OCI-LY3 (cell line): ENCODE measurements at regions not wholly inside any gene's neighbourhood (a gene's known extent, or its start where the extent isn't known, plus 50 kb on each side); places are given as distances from the start of the nearest gene placed in this dataset.

Experiments used
- H2AFZ ChIP-seq: fragments of 200-600, 300-600 bp; shearing (Covaris generic); 2 replicates; pipeline ENCODE4 v1.6.0; 2014; ENCODE audit warnings: antibody characterized with exemption, low read depth, low read length
- H3K27ac ChIP-seq: fragments of 200-600, 300-600 bp; sonication (generic); 2 replicates; pipeline ENCODE4 v1.5.1; 2014; ENCODE audit warnings: mild to moderate bottlenecking, low read length, moderate library complexity, mixed read lengths
- H3K27me3 ChIP-seq: fragments of 200-600, 300-600 bp; sonication (generic); 2 replicates; pipeline ENCODE4 v1.6.1; 2014; ENCODE audit warnings: low read depth, low read length, mixed read lengths
- H3K36me3 ChIP-seq: fragments of 200-600, 300-600 bp; sonication (generic); replicated peaks from 2 replicates; pipeline ENCODE3; 2014; ENCODE audit warnings: low read depth, low read length, mixed read lengths
- H3K4me1 ChIP-seq: fragments of 300-600, 200-600 bp; sonication (generic); 2 replicates; pipeline ENCODE4 v1.6.1; 2014; ENCODE audit warnings: low read length, mixed read lengths
- H3K4me2 ChIP-seq: fragments of 200-600, 300-600 bp; sonication (generic); 2 replicates; pipeline ENCODE4 v1.6.1; 2014; ENCODE audit warnings: low read length, mixed read lengths
- H3K4me3 ChIP-seq: fragments of 300-600, 200-600 bp; sonication (generic); 2 replicates; pipeline ENCODE4 v1.5.1; 2014; ENCODE audit warnings: antibody characterized with exemption, mild to moderate bottlenecking, low read length, moderate library complexity
- H3K79me2 ChIP-seq: fragments of 300-600, 200-600 bp; shearing (Covaris generic); 2 replicates; pipeline ENCODE4 v1.6.1; 2014; ENCODE audit warnings: mild to moderate bottlenecking, low read length, mixed read lengths
- H3K9ac ChIP-seq: fragments of 300-600, 200-600 bp; shearing (Covaris generic); 2 replicates; pipeline ENCODE4 v1.6.0; 2014; ENCODE audit warnings: mild to moderate bottlenecking, low read length, moderate library complexity
- H3K9me3 ChIP-seq: fragments of 200-600, 300-600 bp; shearing (Covaris generic); 2 replicates; pipeline ENCODE4 v1.6.1; 2014; ENCODE audit warnings: low read length, mixed read lengths; ENCODE audit not compliant: insufficient read depth
- H4K20me1 ChIP-seq: fragments of 200-600, 300-600 bp; sonication (generic); 2 replicates; pipeline ENCODE4 v1.6.1; 2016; ENCODE audit warnings: low read length, mixed read lengths; ENCODE audit not compliant: insufficient read depth
- EZH2phosphoT487 ChIP-seq: fragments of 200-600 bp; shearing (Covaris generic); IDR thresholded peaks from 2 replicates; pipeline ENCODE4 v1.6.1; 2018; ENCODE audit warnings: antibody characterized with exemption, mixed run types, low read depth
- TF ChIP-seq, protein P1 (sequence below): fragments of 200-600, 300-600 bp; sonication (generic); IDR thresholded peaks from 2 replicates; pipeline ENCODE4 v1.5.1; 2014; ENCODE audit warnings: antibody characterized with exemption, low read length, low read depth

GRCh38 chr14:28151926-28152325 lies 614.7 kb upstream of the FOXG1 start:
- TF ChIP-seq EZH2phosphoT487: no peak
- TF ChIP-seq, protein P1, sequence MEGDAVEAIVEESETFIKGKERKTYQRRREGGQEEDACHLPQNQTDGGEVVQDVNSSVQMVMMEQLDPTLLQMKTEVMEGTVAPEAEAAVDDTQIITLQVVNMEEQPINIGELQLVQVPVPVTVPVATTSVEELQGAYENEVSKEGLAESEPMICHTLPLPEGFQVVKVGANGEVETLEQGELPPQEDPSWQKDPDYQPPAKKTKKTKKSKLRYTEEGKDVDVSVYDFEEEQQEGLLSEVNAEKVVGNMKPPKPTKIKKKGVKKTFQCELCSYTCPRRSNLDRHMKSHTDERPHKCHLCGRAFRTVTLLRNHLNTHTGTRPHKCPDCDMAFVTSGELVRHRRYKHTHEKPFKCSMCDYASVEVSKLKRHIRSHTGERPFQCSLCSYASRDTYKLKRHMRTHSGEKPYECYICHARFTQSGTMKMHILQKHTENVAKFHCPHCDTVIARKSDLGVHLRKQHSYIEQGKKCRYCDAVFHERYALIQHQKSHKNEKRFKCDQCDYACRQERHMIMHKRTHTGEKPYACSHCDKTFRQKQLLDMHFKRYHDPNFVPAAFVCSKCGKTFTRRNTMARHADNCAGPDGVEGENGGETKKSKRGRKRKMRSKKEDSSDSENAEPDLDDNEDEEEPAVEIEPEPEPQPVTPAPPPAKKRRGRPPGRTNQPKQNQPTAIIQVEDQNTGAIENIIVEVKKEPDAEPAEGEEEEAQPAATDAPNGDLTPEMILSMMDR: no peak
- Histone ChIP-seq H3K4me1 (no peaks in the 10 kb centered on the region), H3K4me2 (no peak overlapping the region), H2AFZ (no peak overlapping the region), H3K36me3 (no peaks in the 10 kb centered on the region), H3K9ac (no peak overlapping the region), H3K27me3 (no peaks in the 10 kb centered on the region), H3K79me2 (no peaks in the 10 kb centered on the region), H3K9me3 (no peaks in the 10 kb centered on the region), H3K27ac (no peak overlapping the region), H4K20me1 (no peaks in the 10 kb centered on the region), H3K4me3 (no peak overlapping the region)

GRCh38 chr14:28152453-28153044 lies 614.0 kb upstream of the FOXG1 start:
- Histone ChIP-seq H4K20me1 (no peaks in the 10 kb centered on the region), H3K4me2 (no peak overlapping the region), H3K36me3 (no peaks in the 10 kb centered on the region), H2AFZ (no peak overlapping the region), H3K27me3 (no peaks in the 10 kb centered on the region), H3K9ac (no peak overlapping the region), H3K9me3 (no peaks in the 10 kb centered on the region), H3K4me1 (no peaks in the 10 kb centered on the region), H3K4me3 (no peak overlapping the region), H3K27ac (no peak overlapping the region), H3K79me2 (no peaks in the 10 kb centered on the region)
- no peak for TF ChIP-seq EZH2phosphoT487
- TF ChIP-seq, protein P1: no peak

GRCh38 chr14:28157289-28157869 lies 609.2 kb upstream of the FOXG1 start:
- Histone ChIP-seq H3K9me3 (no peaks in the 10 kb centered on the region), H2AFZ (no peak overlapping the region), H3K27ac (no peak overlapping the region), H3K9ac (no peak overlapping the region), H3K27me3 (no peaks in the 10 kb centered on the region), H3K4me2 (no peak overlapping the region), H4K20me1 (no peaks in the 10 kb centered on the region), H3K79me2 (no peaks in the 10 kb centered on the region), H3K36me3 (no peaks in the 10 kb centered on the region), H3K4me3 (no peak overlapping the region), H3K4me1 (no peaks in the 10 kb centered on the region)
- TF ChIP-seq EZH2phosphoT487: no peak
- TF ChIP-seq, protein P1: no peak

DNA sequence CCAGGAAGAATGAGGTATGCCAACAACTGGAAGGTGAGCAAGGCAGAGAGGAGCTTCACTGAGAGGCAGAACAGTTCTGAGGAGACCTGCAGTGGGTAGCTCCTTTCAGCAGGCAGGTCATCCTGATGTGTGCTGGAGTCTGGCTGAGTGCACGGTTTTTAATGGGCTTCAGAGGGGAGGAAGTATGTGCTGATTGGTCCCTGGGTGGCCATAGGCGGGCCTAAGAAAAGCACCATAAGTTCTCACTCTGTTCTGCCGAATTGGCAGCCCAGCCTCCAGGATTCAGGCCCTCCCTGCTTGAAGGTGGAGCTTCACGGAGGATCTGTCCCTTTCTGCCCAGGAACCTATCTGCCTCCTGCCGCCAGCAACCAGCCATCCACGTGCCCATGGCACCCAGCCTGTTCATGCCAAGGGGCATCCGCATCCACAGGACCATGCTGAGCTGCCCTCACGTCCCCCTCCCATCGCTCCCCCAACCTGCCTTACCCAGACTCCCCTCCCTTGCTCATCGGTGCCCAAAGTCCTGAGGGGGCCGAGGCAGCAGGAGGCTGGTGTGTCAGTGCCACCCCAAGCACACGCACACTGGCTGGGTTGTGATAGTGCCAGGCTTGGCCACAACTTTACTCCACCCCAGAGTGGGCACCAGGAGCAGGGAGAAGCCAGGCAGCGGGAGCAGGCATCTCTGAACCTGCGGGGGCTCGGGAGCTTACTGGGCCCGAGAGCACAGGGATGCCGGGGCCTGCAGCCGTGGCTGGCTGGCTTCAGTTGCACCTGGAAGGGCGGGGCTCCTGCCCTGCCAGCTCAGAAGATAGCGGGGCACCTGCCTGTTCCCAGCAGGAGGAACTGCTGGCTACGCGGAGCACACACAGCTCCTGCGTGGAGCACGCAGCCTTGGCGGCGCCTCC lies 608.4 kb upstream of the FOXG1 start:
- H3K27ac ChIP-seq: no peak overlapping the region

More for the DNA sequence above, 608.4 kb upstream of the FOXG1 start:
- TF ChIP-seq, protein P1: no peak
- no peak for TF ChIP-seq EZH2phosphoT487
- no peaks in the 10 kb centered on the region for H3K79me2 ChIP-seq
- no peaks in the 10 kb centered on the region for H3K36me3 ChIP-seq
- H4K20me1 ChIP-seq: no peaks in the 10 kb centered on the region
- H3K9me3 ChIP-seq: no peaks in the 10 kb centered on the region
- H3K4me1 ChIP-seq: no peaks in the 10 kb centered on the region
- H3K27me3 ChIP-seq: no peaks in the 10 kb centered on the region
- H3K4me2 ChIP-seq: no peak overlapping the region
- H3K9ac ChIP-seq: no peak overlapping the region
- no peak overlapping the region for H3K4me3 ChIP-seq
- no peak overlapping the region for H2AFZ ChIP-seq
